SU-DHL-6 (cell line): ENCODE measurements at regions not wholly inside any gene's neighbourhood (a gene's known extent, or its start where the extent isn't known, plus 50 kb on each side); places are given as distances from the start of the nearest gene placed in this dataset.
"Not testable (repeated sequence)": the region's sequence is repeated elsewhere in the genome, so short reads cannot be mapped to it uniquely, and the experiment has no call there.

Experiments
- H2AFZ ChIP-seq: fragments of 200-600 bp; sonication (generic); 2 replicates; pipeline ENCODE4 v1.6.1; 2014; ENCODE audit warnings: low read depth, mild to moderate bottlenecking, moderate library complexity, mixed read lengths, antibody characterized with exemption, low read length; ENCODE audit not compliant: severe bottlenecking
- H3F3A ChIP-seq: fragments of 200-600 bp; shearing (Covaris generic); 2 replicates; pipeline ENCODE4 v1.6.0; 2016; ENCODE audit warnings: antibody characterized with exemption, mild to moderate bottlenecking; ENCODE audit not compliant: insufficient read depth
- H3K27ac ChIP-seq: fragments of 200-600 bp; sonication (generic); 2 replicates; pipeline ENCODE4 v1.5.1; 2016; ENCODE audit warnings: low read depth, mild to moderate bottlenecking, low read length, moderate library complexity, mixed read lengths
- H3K27me3 ChIP-seq: fragments of 200-600 bp; sonication (generic), shearing (Covaris generic); 2 replicates; pipeline ENCODE4 v1.6.0; 2014; ENCODE audit warnings: mild to moderate bottlenecking, low read length
- H3K36me3 ChIP-seq: fragments of 200-600 bp; sonication (generic); 2 replicates; pipeline ENCODE4 v1.6.1; 2014; ENCODE audit warnings: mild to moderate bottlenecking, low read length, mixed read lengths
- H3K4me2 ChIP-seq: fragments of 300-600, 200-600 bp; shearing (Covaris generic), sonication (generic); 2 replicates; pipeline ENCODE4 v1.6.0; 2014; ENCODE audit warnings: low read length, low read depth, mild to moderate bottlenecking; ENCODE audit not compliant: poor library complexity, severe bottlenecking
- H3K4me3 ChIP-seq: fragments of 200-600 bp; sonication (generic); 2 replicates; pipeline ENCODE4 v1.5.1; 2014; ENCODE audit warnings: antibody characterized with exemption, low read length, mild to moderate bottlenecking, mixed read lengths; ENCODE audit not compliant: insufficient read depth, poor library complexity, severe bottlenecking
- H3K79me2 ChIP-seq: fragments of 200-600 bp; sonication (generic); 2 replicates; pipeline ENCODE4 v1.6.1; 2014; ENCODE audit warnings: mild to moderate bottlenecking, low read length, moderate library complexity; ENCODE audit not compliant: insufficient read depth
- H3K9ac ChIP-seq: fragments of 200-600 bp; sonication (generic); 2 replicates; pipeline ENCODE4 v1.7.0; 2014; ENCODE audit warnings: mild to moderate bottlenecking, low read length
- H3K9me2 ChIP-seq: fragments of 200-600 bp; sonication (generic); replicated peaks from 2 replicates; pipeline ENCODE4 v1.6.1; 2014; ENCODE audit warnings: low read length; ENCODE audit not compliant: insufficient read depth
- H3K9me3 ChIP-seq: fragments of 200-600 bp; sonication (generic); 2 replicates; pipeline ENCODE4 v1.6.1; 2014; ENCODE audit warnings: low read length, mixed read lengths; ENCODE audit not compliant: insufficient read depth
- H4K20me1 ChIP-seq: fragments of 200-600 bp; sonication (generic); 2 replicates; pipeline ENCODE4 v1.6.1; 2014; ENCODE audit warnings: low read depth, mild to moderate bottlenecking, antibody characterized with exemption, low read length, moderate library complexity, mixed read lengths
- CTCF ChIP-seq: fragments of 200-600 bp; sonication (generic); IDR thresholded peaks from one replicate; pipeline ENCODE4 v1.5.1; 2017; ENCODE audit warnings: antibody characterized with exemption, mild to moderate bottlenecking, low read length, moderate library complexity; ENCODE audit not compliant: insufficient read depth, poor library complexity, severe bottlenecking
- EZH2phosphoT487 ChIP-seq: fragments of 200-600 bp; sonication (generic), shearing (Covaris generic); conservative IDR thresholded peaks from 2 replicates; pipeline ENCODE4 v1.6.1; 2018; ENCODE audit warnings: mild to moderate bottlenecking, antibody characterized with exemption, low read length, moderate library complexity, mixed read lengths

GRCh38 chr7:121609208-121609607 is 213.1 kb upstream of the FAM3C start:
- H3F3A ChIP-seq = no peaks in the 10 kb centered on the region
- H4K20me1 ChIP-seq = no peaks in the 10 kb centered on the region
- H3K4me3 ChIP-seq = no peak overlapping the region
- no peaks in the 10 kb centered on the region for H3K27me3 ChIP-seq
- TF ChIP-seq EZH2phosphoT487 (no peak), CTCF (no peak)
- H3K79me2 ChIP-seq = no peaks in the 10 kb centered on the region
- H3K27ac ChIP-seq = no peak overlapping the region
- no peaks in the 10 kb centered on the region; the same call in 1 of the 2 replicates for H3K9me3 ChIP-seq
- H3K9ac ChIP-seq = no peak overlapping the region
- no peak overlapping the region for H2AFZ ChIP-seq
- H3K9me2 ChIP-seq = no peaks in the 10 kb centered on the region
- no peaks in the 10 kb centered on the region for H3K36me3 ChIP-seq
- no peak overlapping the region for H3K4me2 ChIP-seq

GRCh38 chr7:121608785-121609184 is 212.7 kb upstream of the FAM3C start:
- no peak overlapping the region for H3K27ac ChIP-seq
- H3K27me3 ChIP-seq = no peaks in the 10 kb centered on the region
- no peak overlapping the region for H3K4me2 ChIP-seq
- H4K20me1 ChIP-seq = no peaks in the 10 kb centered on the region
- H3K9me2 ChIP-seq = no peaks in the 10 kb centered on the region
- no peaks in the 10 kb centered on the region; the same call in 1 of the 2 replicates for H3K9me3 ChIP-seq
- no peak for TF ChIP-seq CTCF
- no peak for TF ChIP-seq EZH2phosphoT487
- H3F3A ChIP-seq = no peaks in the 10 kb centered on the region
- H3K9ac ChIP-seq = no peak overlapping the region
- no peak overlapping the region for H2AFZ ChIP-seq
- H3K4me3 ChIP-seq = no peak overlapping the region
- no peaks in the 10 kb centered on the region for H3K79me2 ChIP-seq
- H3K36me3 ChIP-seq = no peaks in the 10 kb centered on the region

- not testable (repeated sequence) for H3K27me3 ChIP-seq, H3K9ac ChIP-seq, H3K9me2 ChIP-seq, H4K20me1 ChIP-seq, H3F3A ChIP-seq, H2AFZ ChIP-seq, H3K9me3 ChIP-seq, H3K4me2 ChIP-seq, H3K4me3 ChIP-seq, H3K79me2 ChIP-seq, H3K36me3 ChIP-seq, H3K27ac ChIP-seq
These were observed 212.1 kb upstream of the FAM3C start for GRCh38 chr7:121608183-121608582.

- Histone ChIP-seq H3K79me2 (no peaks in the 10 kb centered on the region), H3F3A (no peaks in the 10 kb centered on the region), H3K4me3 (no peak overlapping the region), H3K4me2 (no peak overlapping the region), H3K27ac (no peak overlapping the region), H4K20me1 (no peaks in the 10 kb centered on the region), H3K36me3 (no peaks in the 10 kb centered on the region), H3K27me3 (no peaks in the 10 kb centered on the region), H3K9me2 (no peaks in the 10 kb centered on the region), H2AFZ (no peak overlapping the region), H3K9me3 (no peaks in the 10 kb centered on the region; the same call in 1 of the 2 replicates), H3K9ac (no peak overlapping the region)
- TF ChIP-seq CTCF (no peak), EZH2phosphoT487 (no peak)
These were observed 209.2 kb upstream of the FAM3C start for GRCh38 chr7:121605317-121605680.
